Neural progenitor cell (in vitro differentiated cells): ENCODE measurements at regions not wholly inside any gene's neighbourhood (a gene's known extent, or its start where the extent isn't known, plus 50 kb on each side); places are given as distances from the start of the nearest gene placed in this dataset.

Experiments used
- DNase-seq: peaks from one replicate; pipeline ENCODE4 v3.0.0-alpha.2; 2016; ENCODE audit warnings: low spot score
- H2AFZ ChIP-seq: fragments of 200-600 bp; sonication (generic); replicated peaks from 2 replicates; pipeline ENCODE4 v1.6.1; 2016; ENCODE audit warnings: antibody characterized with exemption
- H3F3A ChIP-seq: fragments of 200-600 bp; sonication (generic); 2 replicates; pipeline ENCODE4 v1.6.1; 2016; ENCODE audit warnings: antibody characterized with exemption, low read depth
- H3K27ac ChIP-seq: fragments of 200-600 bp; sonication (generic); 2 replicates; pipeline ENCODE4 v1.5.1; 2016; ENCODE audit warnings: mild to moderate bottlenecking
- H3K27me3 ChIP-seq: fragments of 200-600 bp; sonication (generic); 2 replicates; pipeline ENCODE4 v1.6.1; 2016; ENCODE audit warnings: mild to moderate bottlenecking, moderate library complexity
- H3K36me3 ChIP-seq: fragments of 200-600 bp; sonication (generic); 2 replicates; pipeline ENCODE4 v1.5.1; 2016
- H3K4me1 ChIP-seq: fragments of 200-600 bp; sonication (generic); 2 replicates; pipeline ENCODE4 v1.6.1; 2016; ENCODE audit warnings: mixed run types
- H3K4me2 ChIP-seq: fragments of 200-600 bp; sonication (generic); 2 replicates; pipeline ENCODE4 v1.6.1; 2016
- H3K4me3 ChIP-seq: fragments of 200-600 bp; sonication (generic); 2 replicates; pipeline ENCODE4 v1.5.1; 2016
- H3K79me2 ChIP-seq: fragments of 200-600 bp; sonication (generic); 2 replicates; pipeline ENCODE4 v1.6.1; 2016; ENCODE audit warnings: low read depth
- H3K9ac ChIP-seq: fragments of 200-600 bp; sonication (generic); 2 replicates; pipeline ENCODE4 v1.6.1; 2016
- H3K9me3 ChIP-seq: fragments of 200-600 bp; sonication (generic); 2 replicates; pipeline ENCODE4 v1.5.1; 2016; ENCODE audit warnings: low read depth
- H4K20me1 ChIP-seq: fragments of 200-600 bp; sonication (generic); 2 replicates; pipeline ENCODE4 v1.6.1; 2016; ENCODE audit warnings: low read depth
- H3K27ac Mint-ChIP-seq: 3 replicates; pipeline ENCODE4 v1.8.0; 2021; ENCODE audit warnings: mixed read lengths
- H3K27me3 Mint-ChIP-seq: 2 replicates; pipeline ENCODE4 v1.8.0; 2022; ENCODE audit warnings: low read depth, mild to moderate bottlenecking, inconsistent platforms, moderate library complexity, mixed read lengths; ENCODE audit not compliant: insufficient read depth
- H3K36me3 Mint-ChIP-seq: 3 replicates; pipeline ENCODE4 v1.8.0; 2021; ENCODE audit warnings: mixed read lengths
- H3K4me1 Mint-ChIP-seq: 3 replicates; pipeline ENCODE4 v1.8.0; 2021; ENCODE audit warnings: mixed read lengths
- H3K4me3 Mint-ChIP-seq: 3 replicates; pipeline ENCODE4 v1.8.0; 2021; ENCODE audit warnings: mild to moderate bottlenecking, moderate library complexity, mixed read lengths
- H3K9me3 Mint-ChIP-seq: 3 replicates; pipeline ENCODE4 v1.8.0; 2020; ENCODE audit warnings: mixed read lengths
- CTCF ChIP-seq: fragments of 200-600 bp; sonication (generic); IDR thresholded peaks from 2 replicates; pipeline ENCODE4 v1.5.1; 2017; ENCODE audit warnings: antibody characterized with exemption, mild to moderate bottlenecking
- EZH2 ChIP-seq: fragments of 200-600 bp; sonication (generic); IDR thresholded peaks from 2 replicates; pipeline ENCODE4 v1.6.1; 2017; ENCODE audit warnings: antibody characterized with exemption, mild to moderate bottlenecking, moderate library complexity
- EZH2phosphoT487 ChIP-seq: fragments of 200-600 bp; sonication (generic); IDR thresholded peaks from 2 replicates; pipeline ENCODE4 v1.6.1; 2017; ENCODE audit warnings: antibody characterized with exemption

GRCh38 chr6:146990821-146991798 is 213.1 kb upstream of the STXBP5 start:
- H3K9me3 Mint-ChIP-seq: no peaks in the 10 kb centered on the region
- no peak overlapping the region for H3K9ac ChIP-seq
- H3K4me3 ChIP-seq: no peak overlapping the region
- no peak overlapping the region for H3K4me3 Mint-ChIP-seq
- no peaks in the 10 kb centered on the region for H3K9me3 ChIP-seq
- no peaks in the 10 kb centered on the region for H3F3A ChIP-seq
- no peaks in the 10 kb centered on the region for H3K4me1 ChIP-seq
- H3K27ac Mint-ChIP-seq: no peak overlapping the region
- H3K27me3 Mint-ChIP-seq: peaks cover 3% of the 10 kb centered on the region
- no peak overlapping the region for H2AFZ ChIP-seq
- no peaks in the 10 kb centered on the region for H3K4me1 Mint-ChIP-seq
- no peak for DNase-seq
- H4K20me1 ChIP-seq: no peaks in the 10 kb centered on the region
- H3K27ac ChIP-seq: no peak overlapping the region
- H3K36me3 Mint-ChIP-seq: no peaks in the 10 kb centered on the region
- no peaks in the 10 kb centered on the region for H3K79me2 ChIP-seq
- H3K36me3 ChIP-seq: no peaks in the 10 kb centered on the region
- no peak for TF ChIP-seq EZH2phosphoT487
- TF ChIP-seq CTCF: no peak
- TF ChIP-seq EZH2: no peak
- H3K4me2 ChIP-seq: no peak overlapping the region
- no peaks in the 10 kb centered on the region for H3K27me3 ChIP-seq

- Histone ChIP-seq H3K27me3 (no peaks in the 10 kb centered on the region), H3K9ac (no peak overlapping the region), H3K4me2 (no peak overlapping the region), H4K20me1 (no peaks in the 10 kb centered on the region), H3K27ac (no peak overlapping the region), H3K4me1 (no peaks in the 10 kb centered on the region), H3K36me3 (no peaks in the 10 kb centered on the region), H3K79me2 (no peaks in the 10 kb centered on the region), H3K9me3 (no peaks in the 10 kb centered on the region), H2AFZ (no peak overlapping the region), H3K4me3 (no peak overlapping the region), H3F3A (no peaks in the 10 kb centered on the region)
- Mint-ChIP-seq H3K36me3 (no peaks in the 10 kb centered on the region), H3K4me1 (peaks cover 7% of the 10 kb centered on the region), H3K27ac (no peak overlapping the region), H3K9me3 (no peaks in the 10 kb centered on the region), H3K27me3 (no peaks in the 10 kb centered on the region), H3K4me3 (no peak overlapping the region)
- no peak for TF ChIP-seq EZH2phosphoT487
- no peak for TF ChIP-seq CTCF
- TF ChIP-seq EZH2: no peak
- no peak for DNase-seq
Observed at GRCh38 chr6:146997062-146997461, 207.2 kb upstream of the STXBP5 start.

- no peaks in the 10 kb centered on the region for H3K36me3 ChIP-seq
- no peaks in the 10 kb centered on the region for H3K27me3 ChIP-seq
- no peaks in the 10 kb centered on the region for H3K4me1 ChIP-seq
- TF ChIP-seq CTCF (no peak), EZH2phosphoT487 (no peak), EZH2 (no peak)
- no peak overlapping the region for H3K9ac ChIP-seq
- H3F3A ChIP-seq: no peaks in the 10 kb centered on the region
- no peak overlapping the region for H2AFZ ChIP-seq
- H3K79me2 ChIP-seq: no peaks in the 10 kb centered on the region
- Mint-ChIP-seq H3K4me1 (peaks cover 7% of the 10 kb centered on the region), H3K36me3 (no peaks in the 10 kb centered on the region), H3K4me3 (no peak overlapping the region), H3K27me3 (no peaks in the 10 kb centered on the region), H3K9me3 (no peaks in the 10 kb centered on the region), H3K27ac (no peak overlapping the region)
- no peak for DNase-seq
- H3K4me3 ChIP-seq: no peak overlapping the region
- H3K9me3 ChIP-seq: no peaks in the 10 kb centered on the region
- H3K27ac ChIP-seq: no peak overlapping the region
- H4K20me1 ChIP-seq: no peaks in the 10 kb centered on the region
- H3K4me2 ChIP-seq: no peak overlapping the region
Observed at GRCh38 chr6:146999766-147000165, 204.5 kb upstream of the STXBP5 start.
